Peyer's patch (tissue), 4 donors: ENCODE measurements at regions not wholly inside any gene's neighbourhood (a gene's known extent, or its start where the extent isn't known, plus 50 kb on each side); places are given as distances from the start of the nearest gene placed in this dataset.

ENCODE experiments used
- DNase-seq, 3 donors: peaks; one replicate each; pipeline ENCODE4 v3.0.0-alpha.2; 2017 to 2019
- H3K27ac ChIP-seq, 4 donors: fragments of 200-600 bp; sonication (generic); one replicate each; pipeline ENCODE4 v1.5.1; 2016 to 2019
- H3K27me3 ChIP-seq, 2 donors: fragments of 200-600 bp; sonication (generic); one replicate each; pipeline ENCODE4 v1.5.1; 2019
- H3K36me3 ChIP-seq, 3 donors: fragments of 200-600 bp; sonication (generic); one replicate each; pipeline ENCODE4 v1.5.1; 2016 to 2019
- H3K4me1 ChIP-seq, 4 donors: fragments of 200-600 bp; sonication (generic); one replicate each; pipeline ENCODE4 v1.5.1; 2016 to 2019
- H3K4me3 ChIP-seq, 4 donors: fragments of 200-600 bp; sonication (generic); 1 replicate in 3 of 4; 2 replicates in 1 of 4; pipeline ENCODE4 v1.5.1; 2016 to 2019; ENCODE audit warnings: mild to moderate bottlenecking in 1 of 4
- H3K9me3 ChIP-seq, 4 donors: fragments of 200-600 bp; sonication (generic); one replicate each; pipeline ENCODE4 v1.5.1; 2016 to 2019; ENCODE audit warnings: mild to moderate bottlenecking in 1 of 4
- POLR2A ChIP-seq, 2 donors: fragments of 450-650 bp; IDR thresholded peaks; one replicate each; pipeline ENCODE4 v1.5.1; 2017; ENCODE audit warnings: antibody characterized with exemption in 2 of 2, mild to moderate bottlenecking in 2 of 2, moderate library complexity in 2 of 2
- TF ChIP-seq, protein P1 (sequence below), 6 experiments: fragments of 450-650 bp in 4 of 6; fragments of 200-600 bp in 2 of 6; sonication (generic) in 1 of 6; IDR thresholded peaks; one replicate each; pipeline ENCODE4 v1.5.1; 2017 to 2019; ENCODE audit warnings: antibody characterized with exemption in 6 of 6, mild to moderate bottlenecking in 3 of 6, moderate library complexity in 1 of 6

- Histone ChIP-seq H3K27ac (no peak overlapping the region), H3K27me3 (no peaks in the 10 kb centered on the region), H3K9me3 (no peaks in the 10 kb centered on the region), H3K4me3 (no peak overlapping the region), H3K36me3 (no peaks in the 10 kb centered on the region), H3K4me1 (no peaks in the 10 kb centered on the region)
- DNase-seq: no peak
- TF ChIP-seq, protein P1, sequence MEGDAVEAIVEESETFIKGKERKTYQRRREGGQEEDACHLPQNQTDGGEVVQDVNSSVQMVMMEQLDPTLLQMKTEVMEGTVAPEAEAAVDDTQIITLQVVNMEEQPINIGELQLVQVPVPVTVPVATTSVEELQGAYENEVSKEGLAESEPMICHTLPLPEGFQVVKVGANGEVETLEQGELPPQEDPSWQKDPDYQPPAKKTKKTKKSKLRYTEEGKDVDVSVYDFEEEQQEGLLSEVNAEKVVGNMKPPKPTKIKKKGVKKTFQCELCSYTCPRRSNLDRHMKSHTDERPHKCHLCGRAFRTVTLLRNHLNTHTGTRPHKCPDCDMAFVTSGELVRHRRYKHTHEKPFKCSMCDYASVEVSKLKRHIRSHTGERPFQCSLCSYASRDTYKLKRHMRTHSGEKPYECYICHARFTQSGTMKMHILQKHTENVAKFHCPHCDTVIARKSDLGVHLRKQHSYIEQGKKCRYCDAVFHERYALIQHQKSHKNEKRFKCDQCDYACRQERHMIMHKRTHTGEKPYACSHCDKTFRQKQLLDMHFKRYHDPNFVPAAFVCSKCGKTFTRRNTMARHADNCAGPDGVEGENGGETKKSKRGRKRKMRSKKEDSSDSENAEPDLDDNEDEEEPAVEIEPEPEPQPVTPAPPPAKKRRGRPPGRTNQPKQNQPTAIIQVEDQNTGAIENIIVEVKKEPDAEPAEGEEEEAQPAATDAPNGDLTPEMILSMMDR (IDR thresholded peaks at IDR 0.05): no peak
- no peak for TF ChIP-seq POLR2A (IDR thresholded peaks at IDR 0.05)
Measured at GRCh38 chr20:43293068-43293786, 103.5 kb upstream of the PTPRT start.

GRCh38 chr20:43292222-43292621, 102.5 kb upstream of the PTPRT start:
- TF ChIP-seq, protein P1 (IDR thresholded peaks at IDR 0.05): no peak
- TF ChIP-seq POLR2A (IDR thresholded peaks at IDR 0.05): no peak
- no peaks in the 10 kb centered on the region for H3K9me3 ChIP-seq
- DNase-seq: no peak
- H3K4me1 ChIP-seq: no peaks in the 10 kb centered on the region
- H3K4me3 ChIP-seq: no peak overlapping the region
- no peaks in the 10 kb centered on the region for H3K36me3 ChIP-seq
- no peaks in the 10 kb centered on the region for H3K27me3 ChIP-seq
- no peak overlapping the region for H3K27ac ChIP-seq

DNA sequence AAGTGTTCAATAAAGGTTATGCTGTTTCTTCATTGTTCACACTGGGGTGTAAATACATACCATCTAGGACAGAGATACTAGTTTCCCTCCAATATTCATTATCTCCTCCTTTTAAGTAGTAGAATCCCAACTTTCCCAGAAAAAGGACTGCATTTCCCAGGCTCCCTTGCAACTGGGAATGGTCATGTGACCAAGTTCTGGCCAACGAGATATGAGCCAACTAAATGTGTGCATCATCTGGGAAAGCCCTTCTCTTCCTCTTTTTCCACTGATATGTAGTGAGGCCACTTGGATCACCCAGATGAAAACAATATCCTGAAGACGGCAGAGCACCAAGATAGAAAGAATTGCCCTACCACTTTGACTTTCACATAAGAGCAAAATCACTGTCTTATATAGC, 97.9 kb upstream of the PTPRT start:
- no peaks in the 10 kb centered on the region for H3K27me3 ChIP-seq
- H3K9me3 ChIP-seq: no peaks in the 10 kb centered on the region
- H3K27ac ChIP-seq: no peak overlapping the region
- no peaks in the 10 kb centered on the region for H3K36me3 ChIP-seq
- TF ChIP-seq, protein P1 (IDR thresholded peaks at IDR 0.05): no peak
- no peaks in the 10 kb centered on the region for H3K4me1 ChIP-seq
- DNase-seq: no peak
- H3K4me3 ChIP-seq: no peak overlapping the region

DNA sequence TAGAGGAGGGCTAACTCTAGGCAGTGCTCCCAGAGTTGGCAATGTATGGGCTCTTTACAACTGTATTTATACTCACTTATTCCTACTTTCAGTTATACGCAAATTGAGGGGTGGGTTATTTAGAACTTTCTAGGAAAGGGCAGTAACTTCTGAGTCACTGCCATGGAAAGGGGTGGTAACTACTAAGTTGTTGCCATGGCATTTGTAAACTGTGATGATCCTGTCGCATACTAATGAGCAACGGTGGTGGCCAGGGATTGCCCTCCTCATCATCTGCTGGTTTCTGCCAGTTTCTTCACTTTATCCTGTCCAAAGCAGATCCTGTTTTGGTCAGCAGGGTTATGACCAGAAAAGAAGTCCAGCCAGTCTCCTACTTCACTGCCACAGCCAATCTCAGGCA, 95.5 kb upstream of the PTPRT start:
- H3K4me1 ChIP-seq: no peaks in the 10 kb centered on the region
- H3K27ac ChIP-seq: no peak overlapping the region
- no peak overlapping the region for H3K4me3 ChIP-seq
- no peaks in the 10 kb centered on the region for H3K9me3 ChIP-seq
- H3K36me3 ChIP-seq: no peaks in the 10 kb centered on the region
- H3K27me3 ChIP-seq: no peaks in the 10 kb centered on the region
- no peak for DNase-seq
- no peak for TF ChIP-seq POLR2A (IDR thresholded peaks at IDR 0.05)
- TF ChIP-seq, protein P1 (IDR thresholded peaks at IDR 0.05): no peak

GRCh38 chr20:43284486-43284885, 94.8 kb upstream of the PTPRT start:
- TF ChIP-seq, protein P1 (IDR thresholded peaks at IDR 0.05): no peak
- no peak for TF ChIP-seq POLR2A (IDR thresholded peaks at IDR 0.05)
- Histone ChIP-seq H3K27me3 (no peaks in the 10 kb centered on the region), H3K9me3 (no peaks in the 10 kb centered on the region), H3K36me3 (no peaks in the 10 kb centered on the region), H3K4me1 (no peaks in the 10 kb centered on the region), H3K27ac (no peak overlapping the region), H3K4me3 (no peak overlapping the region)
- no peak for DNase-seq

DNA sequence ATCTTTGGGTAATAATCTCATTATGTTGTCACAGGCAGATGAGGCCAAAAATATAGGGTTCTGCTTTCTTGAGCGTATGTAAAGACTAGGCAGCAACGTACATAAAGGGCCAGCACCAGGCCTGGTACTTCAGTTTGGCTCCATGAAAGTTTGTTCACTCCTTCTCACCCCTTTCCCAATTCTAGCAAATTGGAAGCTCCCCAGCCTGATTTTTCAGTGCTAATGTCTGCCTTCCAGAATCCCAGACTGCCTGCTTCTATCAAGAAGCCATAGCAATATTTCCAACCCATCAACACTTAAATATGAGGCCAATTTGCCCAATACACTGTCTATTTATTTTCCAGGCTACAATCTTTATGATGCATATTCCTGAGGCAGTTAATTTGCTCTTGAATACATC, 93.4 kb upstream of the PTPRT start:
- TF ChIP-seq, protein P1 (IDR thresholded peaks at IDR 0.05): no peak
- TF ChIP-seq POLR2A (IDR thresholded peaks at IDR 0.05): no peak
- no peak overlapping the region for H3K4me3 ChIP-seq
- no peak for DNase-seq
- H3K36me3 ChIP-seq: no peaks in the 10 kb centered on the region
- H3K27me3 ChIP-seq: no peaks in the 10 kb centered on the region
- no peaks in the 10 kb centered on the region for H3K9me3 ChIP-seq
- no peak overlapping the region for H3K27ac ChIP-seq
- no peaks in the 10 kb centered on the region for H3K4me1 ChIP-seq
